ENCODE measurements at regions not wholly inside any gene's neighbourhood (a gene's known extent, or its start where the extent isn't known, plus 50 kb on each side); places are given as distances from the start of the nearest gene placed in this dataset.

GRCh38 chr16:56101480-56101879, 89.8 kb upstream of the GNAO1 start:
- Histone ChIP-seq H3K4me2 (no peak overlapping the region), H3K27me3 (no peaks in the 10 kb centered on the region), H3K36me3 (no peaks in the 10 kb centered on the region), H3K9me3 (replicated peaks in 1 of 11) (no peaks in the 10 kb centered on the region), H3K9ac (no peak overlapping the region), H4K20me1 (no peaks in the 10 kb centered on the region), H3K4me3 (no peak overlapping the region), H3K4me1 (no peaks in the 10 kb centered on the region), H3K27ac (no peak overlapping the region)
- no peak for TF ChIP-seq Cebpa-rat (IDR thresholded peaks at IDR 0.05)

DNA sequence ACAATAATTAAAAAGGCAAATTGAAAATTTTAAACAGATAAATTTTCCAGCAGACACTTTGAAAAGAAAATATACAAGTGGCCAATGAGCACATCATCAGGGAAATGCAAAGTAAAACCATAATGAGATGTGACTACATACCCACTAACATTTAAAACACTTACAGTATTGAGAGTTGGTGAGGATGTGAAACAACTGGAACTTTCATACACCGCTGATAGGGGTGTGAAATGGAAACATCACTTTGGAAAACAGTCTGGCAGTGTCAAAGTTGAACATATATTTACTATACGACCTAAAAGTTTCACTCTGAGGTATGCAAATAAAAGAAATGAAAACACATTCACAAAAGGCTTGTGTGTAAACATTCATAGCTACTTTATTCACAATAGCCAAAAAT, 94.0 kb upstream of the GNAO1 start:
- no peaks in the 10 kb centered on the region for H3K36me3 ChIP-seq
- no peak overlapping the region for H3K4me2 ChIP-seq
- no peak overlapping the region for H3K27ac ChIP-seq
- no peaks in the 10 kb centered on the region for H3K9me3 ChIP-seq (replicated peaks in 1 of 11)
- no peaks in the 10 kb centered on the region for H4K20me1 ChIP-seq
- no peaks in the 10 kb centered on the region for H3K4me1 ChIP-seq
- TF ChIP-seq Cebpa-rat (IDR thresholded peaks at IDR 0.05), result no peak
- H3K27me3 ChIP-seq, result no peaks in the 10 kb centered on the region
- no peak overlapping the region for H3K4me3 ChIP-seq
- H3K9ac ChIP-seq, result no peak overlapping the region

DNA sequence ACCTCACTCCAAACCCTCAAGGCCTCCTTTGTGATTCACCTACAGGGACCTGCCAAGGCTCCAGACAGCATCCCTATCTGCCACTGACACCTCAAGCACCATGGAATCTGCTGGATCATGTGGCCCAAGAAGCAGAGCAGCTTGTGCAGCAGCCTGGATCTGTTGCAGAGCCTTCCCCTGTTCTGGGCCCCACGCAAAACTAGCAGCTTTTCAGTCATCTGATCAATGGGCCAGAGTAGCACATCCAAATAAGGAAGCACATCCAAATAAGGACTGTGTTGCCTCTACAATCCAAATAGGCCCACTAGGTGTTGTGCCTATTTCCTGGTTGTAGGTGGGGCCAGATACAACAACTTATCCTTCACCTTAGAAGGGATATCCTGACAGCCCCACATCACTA, 97.1 kb upstream of the GNAO1 start:
- Histone ChIP-seq H3K36me3 (no peaks in the 10 kb centered on the region), H3K4me1 (no peaks in the 10 kb centered on the region), H3K9me3 (replicated peaks in 1 of 11) (no peaks in the 10 kb centered on the region), H3K4me2 (no peak overlapping the region), H3K4me3 (no peak overlapping the region), H4K20me1 (no peaks in the 10 kb centered on the region), H3K9ac (no peak overlapping the region), H3K27ac (no peak overlapping the region), H3K27me3 (no peaks in the 10 kb centered on the region)
- no peak for TF ChIP-seq Cebpa-rat (IDR thresholded peaks at IDR 0.05)

DNA sequence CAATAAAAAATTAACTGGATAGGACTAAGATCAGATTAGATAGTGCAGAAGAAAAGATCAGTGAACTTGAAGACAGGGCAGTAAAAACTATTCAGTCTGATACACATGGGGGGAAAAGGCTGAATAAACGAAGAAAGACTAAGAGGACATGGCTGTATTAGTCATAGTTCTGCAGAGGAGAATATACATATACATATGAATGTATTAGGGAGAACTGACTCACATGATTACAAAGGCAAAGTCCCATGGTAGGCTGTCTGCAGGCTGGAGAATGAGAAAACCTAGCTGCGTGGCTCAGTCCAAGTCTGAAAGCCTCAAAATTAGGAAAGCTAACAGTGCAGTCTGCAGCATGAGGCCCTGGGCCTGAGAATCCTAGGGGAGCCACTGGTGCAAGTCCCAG, 98.2 kb upstream of the GNAO1 start:
- no peak overlapping the region for H3K27ac ChIP-seq
- H3K4me3 ChIP-seq, result no peak overlapping the region
- no peak overlapping the region for H3K9ac ChIP-seq
- no peak for TF ChIP-seq Cebpa-rat (IDR thresholded peaks at IDR 0.05)
- H3K4me2 ChIP-seq, result no peak overlapping the region
- H3K9me3 ChIP-seq (replicated peaks in 1 of 11), result no peaks in the 10 kb centered on the region
- no peaks in the 10 kb centered on the region for H4K20me1 ChIP-seq
- H3K36me3 ChIP-seq, result no peaks in the 10 kb centered on the region
- no peaks in the 10 kb centered on the region for H3K4me1 ChIP-seq
- H3K27me3 ChIP-seq, result no peaks in the 10 kb centered on the region

- H3K4me2 ChIP-seq, result no peak overlapping the region
- H3K27me3 ChIP-seq, result no peaks in the 10 kb centered on the region
- no peak overlapping the region for H3K4me3 ChIP-seq
- no peak for TF ChIP-seq Cebpa-rat (IDR thresholded peaks at IDR 0.05)
- H3K9me3 ChIP-seq (replicated peaks in 1 of 11), result no peaks in the 10 kb centered on the region
- H3K36me3 ChIP-seq, result no peaks in the 10 kb centered on the region
- no peaks in the 10 kb centered on the region for H4K20me1 ChIP-seq
- H3K9ac ChIP-seq, result no peak overlapping the region
- H3K27ac ChIP-seq, result no peak overlapping the region
- H3K4me1 ChIP-seq, result no peaks in the 10 kb centered on the region
These were observed 101.2 kb upstream of the GNAO1 start for GRCh38 chr16:56090076-56090475.

- no peak for TF ChIP-seq Cebpa-rat (IDR thresholded peaks at IDR 0.05)
These were observed 103.7 kb upstream of the GNAO1 start for GRCh38 chr16:56087626-56088025.

DNA sequence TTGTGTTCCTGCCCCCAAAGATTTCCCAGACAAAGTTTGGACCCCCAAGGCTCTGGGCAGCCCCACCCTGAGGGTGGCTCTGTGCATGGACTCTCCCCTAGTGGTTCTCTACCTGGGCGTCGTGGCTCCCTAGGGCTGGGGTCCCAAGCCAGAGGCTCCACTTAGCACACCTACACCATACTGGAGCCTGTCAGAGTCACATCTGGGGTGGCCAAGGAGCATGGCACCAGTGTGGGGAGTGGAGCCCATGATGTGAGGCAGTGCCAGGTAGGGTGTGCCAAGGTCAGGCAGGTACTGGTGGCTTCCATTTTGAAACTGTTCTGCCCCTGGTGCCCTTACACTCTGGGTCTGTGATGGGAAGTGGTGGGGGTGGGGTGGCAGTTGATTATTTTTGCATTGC, 109.9 kb upstream of the GNAO1 start:
- TF ChIP-seq Cebpa-rat (IDR thresholded peaks at IDR 0.05), result no peak
- Histone ChIP-seq H3K4me3 (no peak overlapping the region), H3K27ac (no peak overlapping the region), H3K4me2 (no peak overlapping the region), H3K4me1 (peaks cover 10 to 20% (median 17%) of the 10 kb centered on the region in 10 experiments), H3K27me3 (no peaks in the 10 kb centered on the region), H3K9ac (no peak overlapping the region), H4K20me1 (no peaks in the 10 kb centered on the region), H3K9me3 (replicated peaks in 1 of 11) (peaks cover 5 to 18% (median 10%) of the 10 kb centered on the region in 11 experiments; a peak in 10 of 22 replicates), H3K36me3 (no peaks in the 10 kb centered on the region)

More at GRCh38 chr16:56087626-56088025, 103.7 kb upstream of the GNAO1 start:
- Histone ChIP-seq H3K9me3 (replicated peaks in 1 of 11) (peaks cover 0 to 3% (median under 1%) of the 10 kb centered on the region in 11 experiments; a peak in 8 of 22 replicates), H3K4me1 (no peaks in the 10 kb centered on the region), H3K4me3 (no peak overlapping the region), H3K9ac (no peak overlapping the region), H4K20me1 (no peaks in the 10 kb centered on the region), H3K36me3 (no peaks in the 10 kb centered on the region), H3K4me2 (no peak overlapping the region), H3K27ac (no peak overlapping the region), H3K27me3 (no peaks in the 10 kb centered on the region)

DNA sequence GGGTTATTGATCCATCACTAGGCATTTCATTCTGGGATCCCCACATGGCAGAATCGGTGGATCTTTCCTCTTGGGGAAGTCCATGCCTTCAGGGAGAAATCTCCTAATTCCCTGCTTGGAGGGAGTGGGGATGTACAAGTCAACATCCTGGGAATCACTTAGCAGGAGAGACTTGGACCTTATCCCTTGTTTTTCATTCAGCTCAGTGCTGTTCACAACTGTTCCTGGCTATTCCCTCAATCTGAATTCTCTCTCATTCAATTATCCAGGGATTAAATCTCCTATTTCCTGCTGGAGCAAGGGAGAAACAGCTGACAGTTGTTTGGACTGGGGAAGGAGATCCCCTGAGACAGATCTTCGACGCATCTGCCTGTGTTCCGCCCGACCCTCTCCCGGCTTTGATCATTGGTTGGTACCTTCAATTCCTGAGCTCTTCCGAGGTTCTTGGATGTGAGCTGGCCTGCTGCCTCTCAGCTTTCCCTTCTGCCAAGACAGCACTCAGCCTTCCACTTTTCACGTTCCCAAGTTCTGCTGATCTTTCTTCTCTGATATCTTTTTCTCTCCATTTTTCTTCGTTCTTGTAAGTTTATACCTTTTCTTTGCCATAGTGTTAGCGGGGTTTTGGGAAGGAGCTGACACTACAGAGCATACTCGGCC, 115.4 kb upstream of the GNAO1 start:
- no peak for TF ChIP-seq Cebpa-rat (IDR thresholded peaks at IDR 0.05)

DNA sequence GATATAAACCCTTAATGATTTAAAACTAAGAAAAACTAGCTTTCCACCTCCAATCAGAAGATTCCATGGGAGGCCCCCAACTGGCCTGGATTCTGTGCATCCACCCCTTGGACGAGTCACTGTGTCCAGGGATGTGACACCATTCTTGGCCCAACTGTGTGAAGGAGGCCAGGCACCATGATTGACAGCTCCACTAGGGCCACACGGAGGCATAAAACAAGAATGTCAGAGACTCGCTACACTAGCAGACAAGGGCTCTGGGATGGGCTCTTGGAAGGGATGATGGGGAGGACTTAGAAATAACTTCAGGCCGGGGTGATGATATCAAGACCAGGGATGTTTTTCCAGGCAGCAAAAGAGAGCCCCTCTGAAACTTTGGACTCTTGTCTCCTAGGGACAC, 117.8 kb upstream of the GNAO1 start:
- H3K9me3 ChIP-seq (replicated peaks in 1 of 11), result no peaks in the 10 kb centered on the region
- no peaks in the 10 kb centered on the region for H3K36me3 ChIP-seq
- H3K27me3 ChIP-seq, result no peaks in the 10 kb centered on the region
- H3K4me2 ChIP-seq, result no peak overlapping the region
- TF ChIP-seq Cebpa-rat (IDR thresholded peaks at IDR 0.05), result no peak
- H4K20me1 ChIP-seq, result no peaks in the 10 kb centered on the region
- no peak overlapping the region for H3K9ac ChIP-seq
- H3K27ac ChIP-seq, result no peak overlapping the region
- no peak overlapping the region for H3K4me3 ChIP-seq
- peaks cover 6 to 13% (median 11%) of the 10 kb centered on the region in 10 experiments for H3K4me1 ChIP-seq

More for the DNA sequence above, 115.4 kb upstream of the GNAO1 start:
- Histone ChIP-seq H3K9me3 (replicated peaks in 1 of 11) (no peaks in the 10 kb centered on the region), H3K4me3 (no peak overlapping the region), H3K36me3 (no peaks in the 10 kb centered on the region), H3K27me3 (no peaks in the 10 kb centered on the region), H4K20me1 (no peaks in the 10 kb centered on the region), H3K27ac (no peak overlapping the region), H3K4me1 (peaks cover 10 to 20% (median 17%) of the 10 kb centered on the region in 10 experiments), H3K9ac (no peak overlapping the region), H3K4me2 (no peak overlapping the region)

DNA sequence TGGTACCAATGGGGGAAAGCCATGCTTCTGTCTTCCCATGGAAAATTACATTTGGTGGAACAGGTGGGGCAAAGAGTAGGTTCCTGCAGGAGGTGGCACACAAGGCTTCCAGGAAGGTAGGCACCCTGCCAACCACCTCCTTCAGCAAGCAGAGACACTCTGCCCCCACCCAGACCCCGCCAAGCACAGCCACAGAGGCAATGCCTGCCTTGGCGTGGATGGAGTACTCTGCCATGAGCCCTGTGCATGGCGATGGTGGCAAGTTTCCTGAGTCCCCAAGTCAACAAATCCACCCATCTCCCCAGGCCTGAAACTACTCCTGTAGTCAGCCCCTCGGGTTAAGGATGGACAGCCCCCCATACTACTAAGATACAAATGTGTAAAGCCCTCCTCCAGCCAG, 119.2 kb upstream of the GNAO1 start:
- Histone ChIP-seq H3K4me3 (no peak overlapping the region), H4K20me1 (no peaks in the 10 kb centered on the region), H3K9ac (no peak overlapping the region), H3K27ac (no peak overlapping the region), H3K4me1 (no peaks in the 10 kb centered on the region; a peak in 1 of 20 replicates), H3K9me3 (replicated peaks in 1 of 11) (no peaks in the 10 kb centered on the region), H3K36me3 (no peaks in the 10 kb centered on the region), H3K4me2 (no peak overlapping the region), H3K27me3 (no peaks in the 10 kb centered on the region)
- TF ChIP-seq Cebpa-rat (IDR thresholded peaks at IDR 0.05), result no peak
